Naive B cell (primary cell): ENCODE measurements at regions not wholly inside any gene's neighbourhood (a gene's known extent, or its start where the extent isn't known, plus 50 kb on each side); places are given as distances from the start of the nearest gene placed in this dataset.
"Not testable (repeated sequence)": the region's sequence is repeated elsewhere in the genome, so short reads cannot be mapped to it uniquely, and the experiment has no call there.

Experiments used
- ATAC-seq, 2 donors: fragments of 150-1000 bp; cut with Tn5 transposase; 2 replicates each; pipeline ENCODE4 v1.10.0; 2021; ENCODE audit warnings: low read depth in 2 of 2, mild to moderate bottlenecking in 2 of 2, moderate library complexity in 2 of 2
- DNase-seq: peaks from one replicate; pipeline ENCODE4 v3.0.0; 2022
- H3K27ac Mint-ChIP-seq, 6 donors: one replicate each; pipeline ENCODE4 v1.8.0; 2020 to 2022; ENCODE audit warnings: mild to moderate bottlenecking in 6 of 6, mixed read lengths in 6 of 6, moderate library complexity in 5 of 6, inconsistent platforms in 2 of 6
- H3K27me3 Mint-ChIP-seq, 3 donors: one replicate each; pipeline ENCODE4 v1.8.0; 2021 to 2022; ENCODE audit warnings: mixed read lengths in 3 of 3, mild to moderate bottlenecking in 1 of 3
- H3K36me3 Mint-ChIP-seq, 2 donors: one replicate each; pipeline ENCODE4 v1.8.0; 2020 to 2022; ENCODE audit warnings: mixed read lengths in 2 of 2, inconsistent platforms in 1 of 2, mild to moderate bottlenecking in 1 of 2
- H3K4me1 Mint-ChIP-seq, 3 donors: one replicate each; pipeline ENCODE4 v1.8.0; 2020 to 2022; ENCODE audit warnings: mixed read lengths in 3 of 3, inconsistent platforms in 1 of 3, mild to moderate bottlenecking in 1 of 3, moderate library complexity in 1 of 3
- H3K4me3 Mint-ChIP-seq, 8 donors: one replicate each; pipeline ENCODE4 v1.8.0; 2020 to 2022; ENCODE audit warnings: mild to moderate bottlenecking in 8 of 8, mixed read lengths in 8 of 8, moderate library complexity in 8 of 8, inconsistent platforms in 2 of 8
- H3K9me3 Mint-ChIP-seq, 7 donors: one replicate each; pipeline ENCODE4 v1.8.0; 2020 to 2022; ENCODE audit warnings: mixed read lengths in 7 of 7, mild to moderate bottlenecking in 5 of 7, inconsistent platforms in 2 of 7, moderate library complexity in 1 of 7

GRCh38 chr4:158422546-158422945 lies 99.1 kb upstream of the RXFP1 start:
- Mint-ChIP-seq H3K9me3 (peaks cover 0 to 3% (median 0%) of the 10 kb centered on the region in 7 donors), H3K27me3 (peaks cover 0 to 18% (median 7%) of the 10 kb centered on the region in 3 donors), H3K36me3 (no peaks in the 10 kb centered on the region), H3K27ac (no peak overlapping the region), H3K4me1 (no peaks in the 10 kb centered on the region), H3K4me3 (no peak overlapping the region)
- ATAC-seq (no peak), DNase-seq (no peak)

DNA sequence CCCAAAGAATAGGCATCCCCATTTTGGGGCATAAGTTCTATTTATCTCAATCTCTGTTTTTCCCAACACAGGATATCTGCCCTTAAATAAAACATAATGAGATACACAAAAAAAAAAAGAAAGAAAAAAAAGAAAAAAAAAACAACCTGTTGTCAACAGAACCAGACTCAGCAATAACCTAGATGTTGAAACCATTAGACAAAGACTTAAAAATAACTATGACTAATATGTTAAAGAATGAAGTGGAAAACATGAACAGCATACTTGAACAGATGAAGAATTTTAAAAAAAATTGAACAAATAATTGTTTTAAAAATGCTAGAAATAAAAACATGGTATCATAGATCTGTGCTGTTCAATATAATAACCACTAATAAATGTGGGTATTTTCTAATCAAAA lies 93.4 kb upstream of the RXFP1 start:
- ATAC-seq (no peak), DNase-seq (no peak)
- H3K9me3 Mint-ChIP-seq = peaks cover 0 to 6% (median 0%) of the 10 kb centered on the region in 7 donors
- H3K27ac Mint-ChIP-seq = no peak overlapping the region
- no peak overlapping the region for H3K4me3 Mint-ChIP-seq
- no peaks in the 10 kb centered on the region for H3K4me1 Mint-ChIP-seq
- no peaks in the 10 kb centered on the region for H3K36me3 Mint-ChIP-seq
- H3K27me3 Mint-ChIP-seq = peaks cover 0 to 11% (median 7%) of the 10 kb centered on the region in 3 donors

DNA sequence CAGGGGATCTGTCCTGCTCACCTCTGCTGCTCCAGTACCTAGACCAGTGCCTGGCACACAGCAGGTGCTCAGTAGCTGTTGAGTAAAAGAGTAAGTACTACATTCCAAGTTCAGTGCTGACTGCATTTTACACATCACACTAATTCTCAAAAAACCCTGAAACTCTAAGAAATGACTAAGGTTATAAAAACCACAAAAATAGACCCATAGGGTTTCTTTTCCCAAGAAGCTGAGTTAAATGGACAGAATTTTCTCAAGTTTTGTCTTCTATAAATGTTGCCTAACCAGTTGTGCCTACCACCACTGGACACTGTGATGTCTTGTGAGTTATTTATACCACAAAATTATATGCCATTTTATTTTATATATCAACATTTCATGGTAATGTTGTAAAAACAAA lies 78.9 kb upstream of the RXFP1 start:
- Mint-ChIP-seq H3K27ac (no peak overlapping the region), H3K36me3 (no peaks in the 10 kb centered on the region), H3K4me3 (no peak overlapping the region), H3K27me3 (no peaks in the 10 kb centered on the region), H3K4me1 (no peaks in the 10 kb centered on the region), H3K9me3 (peaks cover 0 to 8% (median 4%) of the 10 kb centered on the region in 7 donors)
- DNase-seq = no peak
- no peak for ATAC-seq

DNA sequence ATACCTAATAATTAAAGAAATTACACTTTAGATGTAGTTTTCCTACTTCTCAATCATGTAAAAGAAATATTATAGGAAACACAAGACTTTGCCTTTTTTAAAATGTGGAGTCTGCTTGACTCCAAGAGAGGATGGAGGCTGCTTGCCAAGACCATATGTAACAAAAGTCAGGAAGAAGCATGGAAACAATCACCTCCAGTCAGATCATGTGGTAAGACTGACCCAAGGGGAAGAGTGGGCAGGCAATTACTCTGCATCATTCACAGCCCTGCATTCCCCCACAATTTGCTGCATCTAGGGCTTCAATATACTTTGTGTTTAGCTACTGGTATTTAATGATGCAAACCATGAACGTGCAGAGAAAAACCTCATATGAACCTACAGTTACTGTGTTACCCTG lies 78.0 kb upstream of the RXFP1 start:
- no peaks in the 10 kb centered on the region for H3K4me1 Mint-ChIP-seq
- H3K4me3 Mint-ChIP-seq = no peak overlapping the region
- H3K27ac Mint-ChIP-seq = no peak overlapping the region
- ATAC-seq = no peak
- H3K27me3 Mint-ChIP-seq = no peaks in the 10 kb centered on the region
- H3K36me3 Mint-ChIP-seq = no peaks in the 10 kb centered on the region
- H3K9me3 Mint-ChIP-seq = peaks cover 0 to 8% (median 4%) of the 10 kb centered on the region in 7 donors
- no peak for DNase-seq

- no peaks in the 10 kb centered on the region for H3K27me3 Mint-ChIP-seq
- no peak overlapping the region for H3K27ac Mint-ChIP-seq
- no peaks in the 10 kb centered on the region for H3K4me1 Mint-ChIP-seq
- peaks cover 0 to 7% (median 2%) of the 10 kb centered on the region in 7 donors for H3K9me3 Mint-ChIP-seq
- DNase-seq (no peak), ATAC-seq (no peak)
- no peaks in the 10 kb centered on the region for H3K36me3 Mint-ChIP-seq
- H3K4me3 Mint-ChIP-seq = no peak overlapping the region
Measured at GRCh38 chr4:158444621-158445020, 77.1 kb upstream of the RXFP1 start.

DNA sequence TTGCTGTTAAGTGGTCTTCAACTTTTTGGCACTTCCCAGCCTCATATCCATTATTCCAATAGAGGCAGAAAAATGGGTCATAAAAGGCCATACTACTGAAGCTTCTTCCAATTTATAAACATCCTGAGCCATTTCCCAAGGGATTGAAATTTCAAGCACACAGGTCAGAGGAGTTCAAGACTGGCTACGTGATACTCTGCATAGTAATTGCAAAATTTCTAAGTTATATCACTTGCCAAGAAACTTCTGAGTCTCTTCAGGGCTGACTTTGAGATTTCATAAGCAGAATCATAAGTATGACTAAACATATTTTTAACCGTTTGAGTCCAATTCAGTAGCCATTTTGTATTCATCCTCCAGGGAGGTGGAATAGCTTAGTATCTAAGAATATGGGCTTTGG lies 75.6 kb upstream of the RXFP1 start:
- DNase-seq = no peak
- Mint-ChIP-seq H3K4me1 (no peaks in the 10 kb centered on the region), H3K27me3 (no peaks in the 10 kb centered on the region), H3K9me3 (peaks cover 0 to 4% (median 0%) of the 10 kb centered on the region in 7 donors), H3K36me3 (no peaks in the 10 kb centered on the region), H3K4me3 (no peak overlapping the region), H3K27ac (peak overlapping the region in 1 of 6 donors; percentile 44)
- ATAC-seq = no peak

- Mint-ChIP-seq H3K36me3 (no peaks in the 10 kb centered on the region), H3K27ac (no peak overlapping the region), H3K4me1 (no peaks in the 10 kb centered on the region), H3K4me3 (no peak overlapping the region), H3K27me3 (no peaks in the 10 kb centered on the region), H3K9me3 (peaks cover 0 to 7% (median 2%) of the 10 kb centered on the region in 7 donors)
- DNase-seq (no peak), ATAC-seq (no peak)
Measured at GRCh38 chr4:158450741-158451140, 70.9 kb upstream of the RXFP1 start.

DNA sequence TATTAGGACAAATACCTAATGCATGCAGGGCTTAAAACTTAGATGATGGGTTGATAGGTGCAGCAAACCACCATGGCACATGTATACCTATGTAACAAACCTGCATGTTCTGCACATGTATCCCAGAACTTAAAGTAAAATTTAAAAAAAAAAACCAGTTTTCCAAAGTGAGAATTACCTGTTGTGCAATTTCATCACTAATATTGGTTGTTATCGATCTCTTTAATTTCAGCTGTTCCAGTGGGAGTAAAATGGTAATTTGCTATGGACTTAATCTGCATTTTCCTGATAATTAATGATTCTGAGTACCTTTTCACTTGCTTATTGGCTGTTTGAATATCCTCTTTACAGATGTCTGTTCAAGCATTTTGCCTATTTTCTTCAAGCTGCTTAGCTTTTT lies 69.6 kb upstream of the RXFP1 start:
- ATAC-seq, H3K4me1 Mint-ChIP-seq, H3K27me3 Mint-ChIP-seq, H3K4me3 Mint-ChIP-seq, H3K27ac Mint-ChIP-seq, H3K36me3 Mint-ChIP-seq, DNase-seq: not testable (repeated sequence)
- H3K9me3 Mint-ChIP-seq = peaks cover 0 to 11% (median 4%) of the 10 kb centered on the region in 7 donors

DNA sequence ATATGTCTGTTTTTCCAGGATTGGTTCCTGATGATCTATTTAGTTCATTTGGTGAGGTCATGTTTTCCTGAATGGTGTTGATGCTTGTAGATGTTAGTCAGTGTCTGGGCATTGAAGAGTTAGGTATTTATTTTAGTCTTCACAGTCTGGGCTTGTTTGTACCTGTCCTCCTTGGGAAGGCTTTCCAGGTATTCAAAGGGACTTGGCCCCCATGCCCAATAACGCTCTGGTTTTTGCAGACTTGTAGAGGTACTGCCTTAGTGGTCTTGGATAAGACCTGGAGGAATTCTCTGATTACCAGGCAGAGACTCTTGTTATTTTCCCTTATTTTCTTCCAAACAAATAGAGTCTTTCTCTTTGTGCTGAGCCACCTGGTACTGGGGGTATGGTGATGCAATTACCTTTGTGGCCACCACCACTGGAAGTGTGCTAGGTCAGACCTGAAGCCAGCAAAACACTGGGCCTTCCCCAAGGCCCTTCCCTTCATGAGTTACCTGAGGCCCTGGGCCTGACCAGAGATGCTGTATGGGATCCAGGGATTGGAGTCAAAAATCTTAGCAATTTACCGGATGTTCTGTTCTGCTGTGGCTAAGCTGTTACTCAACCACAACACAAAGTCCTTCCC lies 63.3 kb upstream of the RXFP1 start:
- ATAC-seq (no peak), DNase-seq (no peak)
- Mint-ChIP-seq H3K4me3 (no peak overlapping the region), H3K27me3 (no peaks in the 10 kb centered on the region), H3K9me3 (peaks cover 0 to 18% (median 3%) of the 10 kb centered on the region in 7 donors), H3K36me3 (no peaks in the 10 kb centered on the region), H3K27ac (no peak overlapping the region), H3K4me1 (no peaks in the 10 kb centered on the region)

DNA sequence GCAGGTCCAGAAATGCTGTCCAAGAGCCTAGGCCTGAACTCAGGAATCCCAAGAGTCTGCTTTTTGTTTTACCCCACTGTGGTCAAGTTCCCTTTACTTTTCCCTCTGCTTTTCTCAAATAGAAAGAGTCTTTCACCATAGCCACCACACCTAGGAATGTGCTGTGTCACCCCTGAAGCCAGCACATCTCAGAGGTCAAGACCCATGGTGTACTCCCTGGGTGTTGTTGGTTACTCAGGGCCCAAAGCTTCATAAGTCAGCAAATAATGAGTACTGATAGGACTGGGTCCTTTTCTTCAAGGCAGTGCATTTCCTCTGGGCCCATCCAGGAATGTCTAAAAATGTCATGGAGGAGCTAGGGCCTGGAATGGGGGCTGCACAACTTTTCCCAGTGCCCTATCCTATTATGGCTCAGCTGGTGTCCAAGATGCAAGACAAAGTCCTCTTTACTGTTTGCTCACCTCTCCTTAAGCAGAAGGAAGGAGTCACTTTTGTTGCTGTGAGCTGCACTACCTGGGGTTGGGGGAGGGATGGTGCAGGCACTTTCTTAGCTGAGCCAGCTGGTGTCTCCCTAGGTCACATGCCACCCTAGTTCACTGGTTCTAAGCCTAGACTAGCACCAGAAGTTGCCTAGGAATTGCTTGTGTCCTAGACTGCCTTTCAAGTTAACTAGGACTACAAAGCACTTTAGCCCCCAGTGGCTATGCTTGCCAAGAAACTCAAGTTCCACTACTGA lies 62.4 kb upstream of the RXFP1 start:
- H3K27me3 Mint-ChIP-seq = no peaks in the 10 kb centered on the region
- ATAC-seq = no peak

GRCh38 chr4:158461336-158461735 lies 60.3 kb upstream of the RXFP1 start:
- ATAC-seq = no peak
- DNase-seq = no peak
- Mint-ChIP-seq H3K4me3 (no peak overlapping the region), H3K27me3 (no peaks in the 10 kb centered on the region), H3K36me3 (no peaks in the 10 kb centered on the region), H3K4me1 (no peaks in the 10 kb centered on the region), H3K27ac (peak overlapping the region in 1 of 6 donors; percentile 12), H3K9me3 (peaks cover 0 to 12% (median 3%) of the 10 kb centered on the region in 7 donors)

More for the DNA sequence above, 62.4 kb upstream of the RXFP1 start:
- Mint-ChIP-seq H3K9me3 (peaks cover 0 to 16% (median 3%) of the 10 kb centered on the region in 7 donors), H3K4me3 (no peak overlapping the region), H3K4me1 (no peaks in the 10 kb centered on the region), H3K36me3 (no peaks in the 10 kb centered on the region), H3K27ac (no peak overlapping the region)
- no peak for DNase-seq

DNA sequence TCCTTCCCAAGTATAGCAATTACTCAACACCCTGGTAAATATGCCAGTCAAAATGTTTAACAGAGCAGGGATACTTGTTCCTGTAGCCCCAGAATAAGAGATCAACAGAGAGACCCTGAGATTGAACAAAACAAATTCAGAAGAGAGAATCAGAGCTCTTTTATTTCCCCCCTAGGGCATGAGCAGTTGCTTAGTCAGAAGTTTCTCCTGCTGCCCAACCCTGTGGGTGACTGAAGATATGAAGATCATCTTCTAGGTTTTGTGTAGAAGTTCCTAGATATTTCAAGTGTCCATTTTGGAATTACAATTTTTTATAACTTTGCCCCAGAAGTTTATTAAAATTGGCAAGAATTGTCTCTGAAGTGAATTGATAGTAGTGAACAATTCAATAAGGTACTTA lies 59.1 kb upstream of the RXFP1 start:
- no peak overlapping the region for H3K27ac Mint-ChIP-seq
- DNase-seq = no peak

More for the DNA sequence above, 59.1 kb upstream of the RXFP1 start:
- ATAC-seq = no peak
- Mint-ChIP-seq H3K27me3 (no peaks in the 10 kb centered on the region), H3K36me3 (no peaks in the 10 kb centered on the region), H3K9me3 (peaks cover 0 to 11% (median 2%) of the 10 kb centered on the region in 7 donors), H3K4me1 (no peaks in the 10 kb centered on the region), H3K4me3 (no peak overlapping the region)
